Endothelial cell of umbilical vein (primary cell): ENCODE measurements at regions not wholly inside any gene's neighbourhood (a gene's known extent, or its start where the extent isn't known, plus 50 kb on each side); places are given as distances from the start of the nearest gene placed in this dataset.

ENCODE experiments used
- BruUV-seq: library from RNA; stranded (reverse); fragments of 400-500 nt; replicated peaks from 2 replicates; lab custom pipeline; 2021; lab: Mats Ljungman, UMichigan
- CTCF ChIA-PET: fragments of 300-600, 350-600 bp; sonication (Branson Sonifier 250); formaldehyde crosslinking; loops from one replicate; lab custom pipeline; 2021; ENCODE audit warnings: antibody characterized with exemption, inconsistent platforms; lab: Charles Lee
- POLR2A ChIA-PET: fragments of 300-600, 350-600 bp; sonication (Branson Sonifier 250); formaldehyde crosslinking; loops from one replicate; lab custom pipeline; 2021; ENCODE audit warnings: antibody characterized with exemption, inconsistent platforms; lab: Charles Lee
- DNase-seq: peaks from one replicate; pipeline ENCODE4 v3.0.0-alpha.2; 2011; ENCODE audit warnings: low read depth, low spot score
- FAIRE-seq: peaks from 2 replicates; lab custom pipeline; 2011; peaks lifted over from hg19 to GRCh38; lab: Jason Lieb, UNC
- H2AFZ ChIP-seq: 2 replicates; pipeline ENCODE4 v1.6.0; 2012; ENCODE audit warnings: low read depth, low read length, control low read depth, inconsistent platforms
- H3K27ac ChIP-seq: 2 replicates; pipeline ENCODE4 v1.5.1; 2011; ENCODE audit warnings: low read depth, mild to moderate bottlenecking, control low read depth, low read length, moderate library complexity; ENCODE audit not compliant: insufficient read depth
- H3K27me3 ChIP-seq, 2 experiments: 2 replicates each; pipeline versions ENCODE4 v1.6.0 to v1.6.1; 2011; ENCODE audit warnings: low read length in 2 of 2, mixed read lengths in 1 of 2; ENCODE audit not compliant: control insufficient read depth in 2 of 2, insufficient read depth in 2 of 2
- H3K36me3 ChIP-seq, 2 experiments: 2 replicates in 1 of 2; 3 replicates in 1 of 2; pipeline ENCODE4 v1.5.1; 2011; ENCODE audit warnings: low read length in 2 of 2, mild to moderate bottlenecking in 1 of 2, moderate library complexity in 1 of 2; ENCODE audit not compliant: control insufficient read depth in 2 of 2, insufficient read depth in 2 of 2; ENCODE audit errors: extremely low read depth in 1 of 2
- H3K4me1 ChIP-seq: 3 replicates; pipeline ENCODE4 v1.5.1; 2011; ENCODE audit warnings: mild to moderate bottlenecking, low read length; ENCODE audit not compliant: control insufficient read depth, insufficient read depth; ENCODE audit errors: extremely low read depth
- H3K4me2 ChIP-seq: 2 replicates; pipeline ENCODE4 v1.6.1; 2011; ENCODE audit warnings: low read length, control low read depth, mixed read lengths; ENCODE audit not compliant: insufficient read depth
- H3K4me3 ChIP-seq, 3 experiments: fragments of 200-600 bp in 1 of 3; sonication (generic), shearing (Covaris generic) in 1 of 3; replicated peaks in 1 of 3; 2 replicates each; pipeline ENCODE4 v1.5.1; 2011 to 2016; ENCODE audit warnings: control low read depth in 3 of 3, low read length in 3 of 3, mild to moderate bottlenecking in 2 of 3, inconsistent platforms in 1 of 3, low read depth in 1 of 3, moderate library complexity in 1 of 3; ENCODE audit not compliant: insufficient read depth in 1 of 3
- H3K79me2 ChIP-seq: 2 replicates; pipeline ENCODE4 v1.6.0; 2012; ENCODE audit warnings: low read length, inconsistent platforms; ENCODE audit not compliant: control insufficient read depth, insufficient read depth
- H3K9ac ChIP-seq: replicated peaks from 2 replicates; pipeline ENCODE3; 2011; ENCODE audit warnings: low read length, control low read depth; ENCODE audit not compliant: insufficient read depth; ENCODE audit errors: extremely low read depth
- H3K9me1 ChIP-seq: replicated peaks from 3 replicates; pipeline ENCODE4 v1.6.0; 2011; ENCODE audit warnings: mild to moderate bottlenecking, low read length; ENCODE audit not compliant: control insufficient read depth, insufficient read depth; ENCODE audit errors: extremely low read depth
- H3K9me3 ChIP-seq: replicated peaks from 2 replicates; pipeline ENCODE4 v1.5.1; 2012; ENCODE audit warnings: low read length, inconsistent platforms; ENCODE audit not compliant: control insufficient read depth, insufficient read depth
- H4K20me1 ChIP-seq: replicated peaks from 2 replicates; pipeline ENCODE3; 2011; ENCODE audit warnings: mild to moderate bottlenecking, low read length; ENCODE audit not compliant: control insufficient read depth, insufficient read depth; ENCODE audit errors: extremely low read depth
- EZH2 ChIP-seq: IDR thresholded peaks from 2 replicates; pipeline ENCODE4 v1.6.1; 2012; ENCODE audit warnings: borderline replicate concordance, low read depth, mild to moderate bottlenecking, moderate library complexity, low read length, inconsistent platforms; ENCODE audit not compliant: severe bottlenecking
- FOS ChIP-seq: IDR thresholded peaks from 2 replicates; pipeline ENCODE4 v1.6.1; 2011; ENCODE audit warnings: mild to moderate bottlenecking, low read length, moderate library complexity, borderline replicate concordance; ENCODE audit not compliant: insufficient read depth
- GATA2 ChIP-seq: IDR thresholded peaks from 2 replicates; pipeline ENCODE4 v1.7.0; 2011; ENCODE audit warnings: low read depth, mild to moderate bottlenecking, moderate library complexity, mixed read lengths, low read length; ENCODE audit not compliant: insufficient read length, insufficient read depth
- JUN ChIP-seq: IDR thresholded peaks from 2 replicates; pipeline ENCODE4 v1.6.1; 2011; ENCODE audit warnings: borderline replicate concordance, low read depth; ENCODE audit not compliant: insufficient read length, insufficient read depth
- MAX ChIP-seq: IDR thresholded peaks from 2 replicates; pipeline ENCODE4 v1.6.1; 2011; ENCODE audit not compliant: insufficient read depth, insufficient read length
- MYC ChIP-seq: IDR thresholded peaks from one replicate; pipeline ENCODE4 v1.6.1; 2011; ENCODE audit warnings: mild to moderate bottlenecking, low read depth, low read length
- POLR2A ChIP-seq: IDR thresholded peaks from 2 replicates; pipeline ENCODE4 v1.6.1; 2012; ENCODE audit warnings: low read depth, mild to moderate bottlenecking, control low read depth, low read length
- POLR2AphosphoS5 ChIP-seq: IDR thresholded peaks from 2 replicates; pipeline ENCODE4 v1.6.1; 2012; ENCODE audit warnings: low read depth, mild to moderate bottlenecking, control low read depth, low read length, moderate library complexity; ENCODE audit not compliant: insufficient read depth
- dilution Hi-C: fragments of 300-500 bp; cut with MboI; formaldehyde crosslinking; loops from one replicate; pipeline ENCODE4 v1.15.0; 2019; ENCODE audit warnings: low sequenced_read_pairs; ENCODE audit not compliant: extremely low pct_ligation_motif_present
- intact Hi-C: fragments of 100-400 bp; cut with micrococcal nuclease; formaldehyde crosslinking; loops from one replicate; pipeline ENCODE4 v1.10.0; 2022
- TF ChIP-seq, protein P1 (sequence below), 2 donors: IDR thresholded peaks; 1 replicate in 1 of 2; 2 replicates in 1 of 2; pipeline ENCODE4 v1.5.1; 2011; ENCODE audit warnings: low read length in 2 of 2, mild to moderate bottlenecking in 2 of 2, moderate library complexity in 2 of 2, control low read depth in 1 of 2, inconsistent platforms in 1 of 2, low read depth in 1 of 2; ENCODE audit not compliant: insufficient read depth in 1 of 2; ENCODE audit errors: extremely low read depth in 1 of 2

GRCh38 chr12:19997656-19998400 lies 370.5 kb upstream of the PDE3A start:
- H2AFZ ChIP-seq, result no peak overlapping the region
- ChIA-PET CTCF (interaction anchor here (1.0 to 1.2 kb wide), 3 partner anchors 12 to 259 kb away, joined by 3 read pairs; no protein-coding TSS in a partner anchor), POLR2A (no interaction called here)
- H3K4me1 ChIP-seq, result peaks cover 30% of the 10 kb centered on the region
- no peaks in the 10 kb centered on the region for H3K27me3 ChIP-seq
- no TSS peak for BruUV-seq
- dilution Hi-C loops (no loop called here), intact Hi-C loops (loop anchor here (2.0 to 5.0 kb wide), 2 partner anchors 33 to 81 kb away; no protein-coding TSS in a partner anchor)
- H4K20me1 ChIP-seq, result no peaks in the 10 kb centered on the region
- no peaks in the 10 kb centered on the region for H3K79me2 ChIP-seq
- no peaks in the 10 kb centered on the region for H3K9me1 ChIP-seq
- H3K4me3 ChIP-seq, result no peak overlapping the region
- FAIRE-seq (no peak), DNase-seq (peak; percentile 22)
- H3K9ac ChIP-seq, result no peak overlapping the region
- no peaks in the 10 kb centered on the region for H3K9me3 ChIP-seq
- no peaks in the 10 kb centered on the region for H3K36me3 ChIP-seq
- no peak overlapping the region for H3K4me2 ChIP-seq
- TF ChIP-seq MYC, result no peak
- TF ChIP-seq POLR2AphosphoS5, result no peak
- no peak for TF ChIP-seq MAX
- TF ChIP-seq GATA2, result no peak
- TF ChIP-seq, protein P1, sequence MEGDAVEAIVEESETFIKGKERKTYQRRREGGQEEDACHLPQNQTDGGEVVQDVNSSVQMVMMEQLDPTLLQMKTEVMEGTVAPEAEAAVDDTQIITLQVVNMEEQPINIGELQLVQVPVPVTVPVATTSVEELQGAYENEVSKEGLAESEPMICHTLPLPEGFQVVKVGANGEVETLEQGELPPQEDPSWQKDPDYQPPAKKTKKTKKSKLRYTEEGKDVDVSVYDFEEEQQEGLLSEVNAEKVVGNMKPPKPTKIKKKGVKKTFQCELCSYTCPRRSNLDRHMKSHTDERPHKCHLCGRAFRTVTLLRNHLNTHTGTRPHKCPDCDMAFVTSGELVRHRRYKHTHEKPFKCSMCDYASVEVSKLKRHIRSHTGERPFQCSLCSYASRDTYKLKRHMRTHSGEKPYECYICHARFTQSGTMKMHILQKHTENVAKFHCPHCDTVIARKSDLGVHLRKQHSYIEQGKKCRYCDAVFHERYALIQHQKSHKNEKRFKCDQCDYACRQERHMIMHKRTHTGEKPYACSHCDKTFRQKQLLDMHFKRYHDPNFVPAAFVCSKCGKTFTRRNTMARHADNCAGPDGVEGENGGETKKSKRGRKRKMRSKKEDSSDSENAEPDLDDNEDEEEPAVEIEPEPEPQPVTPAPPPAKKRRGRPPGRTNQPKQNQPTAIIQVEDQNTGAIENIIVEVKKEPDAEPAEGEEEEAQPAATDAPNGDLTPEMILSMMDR (IDR thresholded peaks at IDR 0.05; ENCODE audit: extremely low read depth in 1 of 2, insufficient read depth in 1 of 2, low read depth in 1 of 2, low read length in 2 of 2), result no peak
- TF ChIP-seq JUN, result no peak
- TF ChIP-seq EZH2, result no peak
- no peak for TF ChIP-seq FOS
- TF ChIP-seq POLR2A, result no peak
- H3K27ac ChIP-seq, result no peak overlapping the region
